ENCODE measurements at regions not wholly inside any gene's neighbourhood (a gene's known extent, or its start where the extent isn't known, plus 50 kb on each side); places are given as distances from the start of the nearest gene placed in this dataset.

DNA sequence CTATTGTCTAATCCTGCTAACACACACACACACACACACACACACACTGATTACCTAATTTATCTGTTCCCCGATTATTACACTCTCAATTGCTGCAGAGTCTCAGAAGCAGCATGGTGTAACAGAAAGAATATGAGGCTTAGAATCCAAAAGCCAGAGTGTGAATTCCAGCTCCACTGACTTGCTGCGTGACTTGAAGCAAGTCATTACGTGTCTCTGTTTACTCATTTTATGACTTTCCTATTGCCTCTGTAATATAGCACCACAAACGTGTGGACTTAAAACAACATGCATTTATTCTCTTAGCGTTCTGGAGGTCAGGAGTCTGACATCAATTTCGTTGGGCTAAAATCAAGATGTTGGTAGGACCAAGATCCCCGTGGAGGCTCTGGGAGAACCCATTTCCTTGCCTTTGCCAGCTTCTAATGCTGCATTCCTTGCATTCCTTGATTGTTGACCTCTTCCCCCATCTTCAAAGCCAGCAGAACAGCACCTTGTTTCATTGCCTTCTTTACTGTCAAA lies 55.9 kb upstream of the ATP5PO start:
- H3K9ac ChIP-seq (ENCODE audit: insufficient read depth, low read length), result no peak overlapping the region
- H3K4me2 ChIP-seq (ENCODE audit: extremely low read depth, insufficient read depth, low read length), result no peak overlapping the region
- no peak overlapping the region for H3K27ac ChIP-seq (ENCODE audit: insufficient read depth, low read length)

DNA sequence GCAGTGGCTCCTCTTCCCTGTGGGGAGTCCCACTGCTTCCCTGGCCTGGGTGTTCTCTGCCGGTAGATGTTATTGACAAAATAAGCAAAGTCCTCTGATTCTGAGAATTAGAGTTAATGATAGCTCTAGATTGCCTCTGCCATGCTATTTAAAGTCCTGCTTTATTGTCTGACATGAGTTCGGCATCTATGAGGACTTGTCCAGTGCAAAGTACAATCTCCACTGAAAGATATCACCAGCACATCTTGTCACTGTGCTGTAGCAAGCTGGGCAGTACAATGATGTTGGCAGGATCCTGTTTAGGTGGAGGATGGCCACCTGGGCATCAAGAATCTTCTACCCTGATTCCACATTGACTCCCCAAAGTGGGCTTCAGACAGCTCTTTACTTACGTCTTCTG lies 54.0 kb upstream of the ATP5PO start:
- no peak for DNase-seq (ENCODE audit: low read depth in 2 of 2)
- Histone ChIP-seq H3K9me3 (ENCODE audit: control insufficient read depth, insufficient read depth, low read depth, low read length) (no peaks in the 10 kb centered on the region), H3K9ac (ENCODE audit: insufficient read depth, low read length) (no peak overlapping the region), H4K20me1 (ENCODE audit: control insufficient read depth, extremely low read depth, insufficient read depth, low read length) (no peaks in the 10 kb centered on the region), H3K27me3 (ENCODE audit: control insufficient read depth, insufficient read depth, low read length) (no peaks in the 10 kb centered on the region), H3K27ac (ENCODE audit: insufficient read depth, low read length) (no peak overlapping the region), H3K4me3 (replicated peaks in 1 of 4; ENCODE audit: control extremely low read depth in 1 of 4, insufficient read depth in 1 of 4, low read depth in 3 of 4, low read length in 4 of 4) (no peak overlapping the region), H3K79me2 (ENCODE audit: control insufficient read depth, insufficient read depth, low read length) (no peaks in the 10 kb centered on the region), H3K36me3 (ENCODE audit: control insufficient read depth, insufficient read depth, low read length) (no peaks in the 10 kb centered on the region), H3K4me1 (ENCODE audit: control insufficient read depth, extremely low read depth, insufficient read depth, low read length) (peaks cover 17% of the 10 kb centered on the region), H3K4me2 (ENCODE audit: extremely low read depth, insufficient read depth, low read length) (no peak overlapping the region), H2AFZ (ENCODE audit: low read length) (peak overlapping the region; percentile 54)
- TF ChIP-seq, protein P1, sequence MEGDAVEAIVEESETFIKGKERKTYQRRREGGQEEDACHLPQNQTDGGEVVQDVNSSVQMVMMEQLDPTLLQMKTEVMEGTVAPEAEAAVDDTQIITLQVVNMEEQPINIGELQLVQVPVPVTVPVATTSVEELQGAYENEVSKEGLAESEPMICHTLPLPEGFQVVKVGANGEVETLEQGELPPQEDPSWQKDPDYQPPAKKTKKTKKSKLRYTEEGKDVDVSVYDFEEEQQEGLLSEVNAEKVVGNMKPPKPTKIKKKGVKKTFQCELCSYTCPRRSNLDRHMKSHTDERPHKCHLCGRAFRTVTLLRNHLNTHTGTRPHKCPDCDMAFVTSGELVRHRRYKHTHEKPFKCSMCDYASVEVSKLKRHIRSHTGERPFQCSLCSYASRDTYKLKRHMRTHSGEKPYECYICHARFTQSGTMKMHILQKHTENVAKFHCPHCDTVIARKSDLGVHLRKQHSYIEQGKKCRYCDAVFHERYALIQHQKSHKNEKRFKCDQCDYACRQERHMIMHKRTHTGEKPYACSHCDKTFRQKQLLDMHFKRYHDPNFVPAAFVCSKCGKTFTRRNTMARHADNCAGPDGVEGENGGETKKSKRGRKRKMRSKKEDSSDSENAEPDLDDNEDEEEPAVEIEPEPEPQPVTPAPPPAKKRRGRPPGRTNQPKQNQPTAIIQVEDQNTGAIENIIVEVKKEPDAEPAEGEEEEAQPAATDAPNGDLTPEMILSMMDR (conservative IDR thresholded peaks at IDR 0.05 in 1 of 2, IDR thresholded peaks at IDR 0.05 in 1 of 2; ENCODE audit: low read depth in 1 of 2, low read length in 2 of 2), result no peak
- no peak for TF ChIP-seq EZH2 (IDR thresholded peaks at IDR 0.05; ENCODE audit: low read length, missing control alignments)

More for the DNA sequence above, 55.9 kb upstream of the ATP5PO start:
- Histone ChIP-seq H2AFZ (ENCODE audit: low read length) (no peak overlapping the region), H3K27me3 (ENCODE audit: control insufficient read depth, insufficient read depth, low read length) (no peaks in the 10 kb centered on the region), H3K9me3 (ENCODE audit: control insufficient read depth, insufficient read depth, low read depth, low read length) (no peaks in the 10 kb centered on the region), H3K4me3 (replicated peaks in 1 of 4; ENCODE audit: control extremely low read depth in 1 of 4, insufficient read depth in 1 of 4, low read depth in 3 of 4, low read length in 4 of 4) (no peak overlapping the region), H4K20me1 (ENCODE audit: control insufficient read depth, extremely low read depth, insufficient read depth, low read length) (no peaks in the 10 kb centered on the region), H3K4me1 (ENCODE audit: control insufficient read depth, extremely low read depth, insufficient read depth, low read length) (peaks cover 30% of the 10 kb centered on the region), H3K36me3 (ENCODE audit: control insufficient read depth, insufficient read depth, low read length) (no peaks in the 10 kb centered on the region), H3K79me2 (ENCODE audit: control insufficient read depth, insufficient read depth, low read length) (no peaks in the 10 kb centered on the region)
- DNase-seq (ENCODE audit: low read depth in 2 of 2), result peak in 1 of 2 donors; percentile 79
- TF ChIP-seq EZH2 (IDR thresholded peaks at IDR 0.05; ENCODE audit: low read length, missing control alignments), result no peak
- TF ChIP-seq, protein P1 (conservative IDR thresholded peaks at IDR 0.05 in 1 of 2, IDR thresholded peaks at IDR 0.05 in 1 of 2; ENCODE audit: low read depth in 1 of 2, low read length in 2 of 2), result no peak

DNA sequence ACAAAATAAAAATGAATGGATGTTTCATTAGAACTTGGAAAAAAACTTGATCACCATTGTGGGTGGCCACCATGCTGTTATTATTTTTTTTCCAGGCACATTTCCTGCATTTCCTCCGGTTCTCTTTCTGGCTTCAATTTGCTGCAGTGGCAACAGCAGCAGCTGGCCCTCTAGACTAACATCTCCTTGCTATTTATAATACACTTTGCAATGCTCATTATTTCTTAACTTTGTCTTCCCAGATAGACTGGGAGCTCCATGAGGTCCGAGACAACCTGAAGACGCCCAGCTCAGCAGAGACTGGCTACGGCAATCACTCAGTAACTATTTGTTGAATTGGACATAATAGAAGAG lies 53.4 kb upstream of the ATP5PO start:
- H3K4me2 ChIP-seq (ENCODE audit: extremely low read depth, insufficient read depth, low read length), result peak overlapping the region; percentile 74
- no peak overlapping the region for H3K27ac ChIP-seq (ENCODE audit: insufficient read depth, low read length)
- no peaks in the 10 kb centered on the region for H4K20me1 ChIP-seq (ENCODE audit: control insufficient read depth, extremely low read depth, insufficient read depth, low read length)
- H3K4me3 ChIP-seq (replicated peaks in 1 of 4; ENCODE audit: control extremely low read depth in 1 of 4, insufficient read depth in 1 of 4, low read depth in 3 of 4, low read length in 4 of 4), result no peak overlapping the region
- H3K79me2 ChIP-seq (ENCODE audit: control insufficient read depth, insufficient read depth, low read length), result no peaks in the 10 kb centered on the region
- H3K9me3 ChIP-seq (ENCODE audit: control insufficient read depth, insufficient read depth, low read depth, low read length), result no peaks in the 10 kb centered on the region
- TF ChIP-seq EZH2 (IDR thresholded peaks at IDR 0.05; ENCODE audit: low read length, missing control alignments), result no peak
- TF ChIP-seq, protein P1 (conservative IDR thresholded peaks at IDR 0.05 in 1 of 2, IDR thresholded peaks at IDR 0.05 in 1 of 2; ENCODE audit: low read depth in 1 of 2, low read length in 2 of 2), result no peak
- H2AFZ ChIP-seq (ENCODE audit: low read length), result peak overlapping the region; percentile 54
- H3K27me3 ChIP-seq (ENCODE audit: control insufficient read depth, insufficient read depth, low read length), result no peaks in the 10 kb centered on the region
- peaks cover 17% of the 10 kb centered on the region for H3K4me1 ChIP-seq (ENCODE audit: control insufficient read depth, extremely low read depth, insufficient read depth, low read length)
- DNase-seq (ENCODE audit: low read depth in 2 of 2), result no peak
- H3K36me3 ChIP-seq (ENCODE audit: control insufficient read depth, insufficient read depth, low read length), result no peaks in the 10 kb centered on the region
- no peak overlapping the region for H3K9ac ChIP-seq (ENCODE audit: insufficient read depth, low read length)

Data from fibroblast of lung (primary cell).